ENCODE measurements at regions not wholly inside any gene's neighbourhood (a gene's known extent, or its start where the extent isn't known, plus 50 kb on each side); places are given as distances from the start of the nearest gene placed in this dataset.

GRCh38 chr5:74028406-74028805, 402.4 kb downstream of the ARHGEF28 start:
- no peak for TF ChIP-seq CTCF (IDR thresholded peaks at IDR 0.05)
- ATAC-seq, result no peak
- intact Hi-C loops (cut with DNase I, micrococcal nuclease), result no loop called here
- H3K36me3 ChIP-seq (ENCODE audit: low read depth), result no peaks in the 10 kb centered on the region
- H3K9me3 ChIP-seq, result no peaks in the 10 kb centered on the region
- no peak for DNase-seq
- H3K4me1 ChIP-seq (ENCODE audit: low read depth), result no peaks in the 10 kb centered on the region
- H3K4me3 ChIP-seq, result no peak overlapping the region

- Histone ChIP-seq H3K9me3 (no peaks in the 10 kb centered on the region), H3K36me3 (ENCODE audit: low read depth) (no peaks in the 10 kb centered on the region), H3K4me3 (no peak overlapping the region), H3K4me1 (ENCODE audit: low read depth) (no peaks in the 10 kb centered on the region)
- intact Hi-C loops (cut with DNase I, micrococcal nuclease), result no loop called here
- ATAC-seq (no peak), DNase-seq (no peak)
- no peak for TF ChIP-seq CTCF (IDR thresholded peaks at IDR 0.05)
These were observed 401.8 kb downstream of the ARHGEF28 start for GRCh38 chr5:74027732-74028338.

- TF ChIP-seq CTCF (IDR thresholded peaks at IDR 0.05), result no peak
- Histone ChIP-seq H3K4me3 (no peak overlapping the region), H3K9me3 (no peaks in the 10 kb centered on the region), H3K36me3 (ENCODE audit: low read depth) (no peaks in the 10 kb centered on the region), H3K4me1 (ENCODE audit: low read depth) (no peaks in the 10 kb centered on the region)
- ATAC-seq, result no peak
- intact Hi-C loops (cut with DNase I, micrococcal nuclease), result no loop called here
- DNase-seq, result no peak
These were observed 400.3 kb downstream of the ARHGEF28 start for GRCh38 chr5:74026310-74026709.

- Histone ChIP-seq H3K4me3 (no peak overlapping the region), H3K4me1 (ENCODE audit: low read depth) (no peaks in the 10 kb centered on the region), H3K9me3 (no peaks in the 10 kb centered on the region), H3K36me3 (ENCODE audit: low read depth) (no peaks in the 10 kb centered on the region)
- ATAC-seq, result no peak
- no peak for DNase-seq
- TF ChIP-seq CTCF (IDR thresholded peaks at IDR 0.05), result no peak
- intact Hi-C loops (cut with DNase I, micrococcal nuclease), result no loop called here
These were observed 395.1 kb downstream of the ARHGEF28 start for GRCh38 chr5:74021126-74021525.

GRCh38 chr5:74020503-74020902, 394.5 kb downstream of the ARHGEF28 start:
- H3K4me1 ChIP-seq (ENCODE audit: low read depth), result no peaks in the 10 kb centered on the region
- no peaks in the 10 kb centered on the region for H3K36me3 ChIP-seq (ENCODE audit: low read depth)
- TF ChIP-seq CTCF (IDR thresholded peaks at IDR 0.05), result no peak
- intact Hi-C loops (cut with DNase I, micrococcal nuclease), result no loop called here
- DNase-seq, result no peak
- no peak overlapping the region for H3K4me3 ChIP-seq
- ATAC-seq, result no peak
- no peaks in the 10 kb centered on the region for H3K9me3 ChIP-seq

- no peak for DNase-seq
- ATAC-seq, result no peak
- TF ChIP-seq CTCF (IDR thresholded peaks at IDR 0.05), result no peak
- Histone ChIP-seq H3K9me3 (no peaks in the 10 kb centered on the region), H3K36me3 (ENCODE audit: low read depth) (no peaks in the 10 kb centered on the region), H3K4me3 (no peak overlapping the region), H3K4me1 (ENCODE audit: low read depth) (no peaks in the 10 kb centered on the region)
- intact Hi-C loops (cut with DNase I, micrococcal nuclease), result no loop called here
These were observed 393.9 kb downstream of the ARHGEF28 start for GRCh38 chr5:74019923-74020322.
